T-cell (primary cell): ENCODE measurements at regions not wholly inside any gene's neighbourhood (a gene's known extent, or its start where the extent isn't known, plus 50 kb on each side); places are given as distances from the start of the nearest gene placed in this dataset.

ENCODE experiments used
- ATAC-seq, 4 experiments: fragments of 200-7000 bp in 3 of 4; fragments of 150-1000 bp in 1 of 4; cut with Tn5 transposase; replicated peaks in 1 of 4; 1 replicate in 3 of 4; 2 replicates in 1 of 4; pipeline ENCODE4 v1.10.0; 2021; ENCODE audit warnings: moderate library complexity in 3 of 4, mild to moderate bottlenecking in 2 of 4, moderate number of reproducible peaks in 1 of 4
- CTCF ChIA-PET, 2 donors: fragments of 300-600 bp; sonication (Branson Sonifier 250); formaldehyde crosslinking; loops; one replicate each; lab custom pipeline; 2022; ENCODE audit warnings: antibody characterized with exemption in 2 of 2; lab: Charles Lee
- POLR2A ChIA-PET, 2 donors: fragments of 300-600 bp; sonication (Branson Sonifier 250); formaldehyde crosslinking; loops; one replicate each; lab custom pipeline; 2022; ENCODE audit warnings: antibody characterized with exemption in 2 of 2; lab: Charles Lee
- DNase-seq, 35 experiments: peaks; one replicate each; pipeline versions ENCODE4 v3.0.0 to v3.0.0-alpha.2; 2013 to 2023
- H3K27ac ChIP-seq: one replicate; pipeline ENCODE4 v1.5.1; 2013; ENCODE audit warnings: low read length
- H3K27me3 ChIP-seq, 2 experiments: replicated peaks in 1 of 2; 1 replicate in 1 of 2; 2 replicates in 1 of 2; pipeline versions ENCODE4 v1.6.1 to v1.7.0; 2013; ENCODE audit warnings: low read length in 1 of 2, mixed read lengths in 1 of 2; ENCODE audit not compliant: control insufficient read depth in 2 of 2, insufficient read depth in 2 of 2; ENCODE audit errors: extremely low read depth in 1 of 2
- H3K36me3 ChIP-seq, 2 donors: 1 replicate in 1 of 2; 2 replicates in 1 of 2; pipeline versions ENCODE4 v1.6.1 to v1.7.0; 2013; ENCODE audit warnings: low read length in 1 of 2; ENCODE audit not compliant: control insufficient read depth in 2 of 2, insufficient read depth in 1 of 2; ENCODE audit errors: extremely low read depth in 1 of 2
- H3K4me1 ChIP-seq, 2 experiments: 1 replicate in 1 of 2; 2 replicates in 1 of 2; pipeline versions ENCODE4 v1.6.1 to v1.7.0; 2013; ENCODE audit warnings: low read length in 2 of 2, mixed read lengths in 1 of 2; ENCODE audit not compliant: insufficient read depth in 2 of 2, control insufficient read depth in 1 of 2; ENCODE audit errors: extremely low read depth in 1 of 2
- H3K4me3 ChIP-seq, 2 donors: 1 replicate in 1 of 2; 2 replicates in 1 of 2; pipeline versions ENCODE4 v1.5.1 to v1.7.0; 2013; ENCODE audit warnings: mild to moderate bottlenecking in 2 of 2, low read length in 1 of 2, moderate library complexity in 1 of 2; ENCODE audit not compliant: control insufficient read depth in 1 of 2; ENCODE audit errors: extremely low read depth in 1 of 2
- H3K9me3 ChIP-seq: 2 replicates; pipeline ENCODE4 v1.7.0; 2013
- H3K27ac Mint-ChIP-seq, 2 donors: one replicate each; pipeline ENCODE4 v1.8.0; 2020 to 2021; ENCODE audit warnings: mild to moderate bottlenecking in 2 of 2, mixed read lengths in 2 of 2
- H3K27me3 Mint-ChIP-seq, 2 donors: one replicate each; pipeline ENCODE4 v1.8.0; 2021 to 2022; ENCODE audit warnings: mixed read lengths in 2 of 2
- H3K36me3 Mint-ChIP-seq: one replicate; pipeline ENCODE4 v1.8.0; 2021; ENCODE audit warnings: mixed read lengths
- H3K4me1 Mint-ChIP-seq, 3 donors: one replicate each; pipeline ENCODE4 v1.8.0; 2020 to 2022; ENCODE audit warnings: mixed read lengths in 3 of 3, mild to moderate bottlenecking in 1 of 3
- H3K4me3 Mint-ChIP-seq, 3 donors: one replicate each; pipeline ENCODE4 v1.8.0; 2020 to 2022; ENCODE audit warnings: mild to moderate bottlenecking in 3 of 3, mixed read lengths in 3 of 3, moderate library complexity in 3 of 3
- H3K9me3 Mint-ChIP-seq, 3 donors: one replicate each; pipeline ENCODE4 v1.8.0; 2020 to 2022; ENCODE audit warnings: mixed read lengths in 3 of 3
- WGBS: methylation state at CpG from one replicate; pipeline ENCODE4 v1.1.5; 2013; ENCODE audit warnings: missing lambda C conversion rate; ENCODE audit not compliant: insufficient coverage; 5-methylcytosine and 5-hydroxymethylcytosine counted together

DNA sequence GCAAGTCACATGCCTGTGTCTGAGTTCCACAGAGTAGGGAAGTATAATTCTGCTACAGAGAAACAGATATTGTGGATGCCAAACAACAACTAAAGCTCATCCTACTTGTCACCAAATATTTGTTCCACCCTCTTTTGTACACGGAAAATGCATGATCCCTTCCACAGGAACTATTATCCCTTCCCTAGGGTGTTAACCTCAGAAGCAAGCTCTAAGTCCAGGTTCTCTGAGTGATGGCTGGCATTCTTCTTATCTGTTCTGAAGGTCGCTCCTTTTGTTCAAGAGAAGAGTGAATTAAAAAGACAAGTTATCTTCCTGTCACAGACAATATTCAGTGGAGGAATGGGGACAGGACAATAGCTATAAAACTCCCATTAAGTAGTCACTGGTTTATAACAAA lies 460.1 kb upstream of the GCFC2 start:
- WGBS: 60% methylated on average over 1 of the region's 2 CpGs
- Histone ChIP-seq H3K27me3 (no peaks in the 10 kb centered on the region), H3K27ac (no peak overlapping the region), H3K4me1 (no peaks in the 10 kb centered on the region), H3K4me3 (no peak overlapping the region), H3K9me3 (peaks cover 6% of the 10 kb centered on the region), H3K36me3 (no peaks in the 10 kb centered on the region)
- CTCF ChIA-PET: no interaction called here
- no peaks in the 10 kb centered on the region for H3K27me3 Mint-ChIP-seq
- no peak overlapping the region for H3K27ac Mint-ChIP-seq
- H3K4me1 Mint-ChIP-seq: no peaks in the 10 kb centered on the region
- no peak overlapping the region for H3K4me3 Mint-ChIP-seq
- H3K9me3 Mint-ChIP-seq: peaks cover 22 to 26% (median 24%) of the 10 kb centered on the region in 3 donors
- ATAC-seq (no peak), DNase-seq (no peak)
- POLR2A ChIA-PET: no interaction called here
- H3K36me3 Mint-ChIP-seq: no peaks in the 10 kb centered on the region

DNA sequence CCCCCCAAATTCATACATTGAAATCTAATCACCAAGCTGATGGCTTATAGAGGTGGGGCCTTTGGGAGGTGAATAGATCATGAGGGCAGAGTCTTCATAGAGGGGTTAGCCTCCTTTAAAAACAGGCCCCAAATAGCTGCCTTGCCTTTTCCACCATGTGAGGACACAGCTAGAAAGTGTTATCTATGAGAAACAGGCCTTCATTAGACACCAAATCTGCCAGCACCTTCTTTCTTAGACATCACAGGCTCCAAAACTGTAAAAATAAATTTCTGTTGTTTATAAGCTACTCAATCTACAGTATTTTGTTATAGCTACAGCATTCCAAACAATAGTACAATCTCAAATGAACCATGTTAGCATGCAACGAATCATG lies 459.3 kb upstream of the GCFC2 start:
- H3K4me3 Mint-ChIP-seq: no peak overlapping the region
- no peaks in the 10 kb centered on the region for H3K4me1 Mint-ChIP-seq
- no peaks in the 10 kb centered on the region for H3K36me3 Mint-ChIP-seq
- WGBS: no CpG with 5 or more reads among the region's 1 CpG
- H3K9me3 Mint-ChIP-seq: peaks cover 17 to 20% (median 18%) of the 10 kb centered on the region in 3 donors
- no peak for DNase-seq
- H3K9me3 ChIP-seq: peaks cover 3% of the 10 kb centered on the region
- H3K4me3 ChIP-seq: no peak overlapping the region
- ChIA-PET POLR2A (no interaction called here), CTCF (no interaction called here)
- no peaks in the 10 kb centered on the region for H3K4me1 ChIP-seq
- H3K27me3 Mint-ChIP-seq: no peaks in the 10 kb centered on the region
- H3K27ac Mint-ChIP-seq: no peak overlapping the region
- no peak overlapping the region for H3K27ac ChIP-seq
- no peaks in the 10 kb centered on the region for H3K36me3 ChIP-seq
- no peak for ATAC-seq
- H3K27me3 ChIP-seq: no peaks in the 10 kb centered on the region

DNA sequence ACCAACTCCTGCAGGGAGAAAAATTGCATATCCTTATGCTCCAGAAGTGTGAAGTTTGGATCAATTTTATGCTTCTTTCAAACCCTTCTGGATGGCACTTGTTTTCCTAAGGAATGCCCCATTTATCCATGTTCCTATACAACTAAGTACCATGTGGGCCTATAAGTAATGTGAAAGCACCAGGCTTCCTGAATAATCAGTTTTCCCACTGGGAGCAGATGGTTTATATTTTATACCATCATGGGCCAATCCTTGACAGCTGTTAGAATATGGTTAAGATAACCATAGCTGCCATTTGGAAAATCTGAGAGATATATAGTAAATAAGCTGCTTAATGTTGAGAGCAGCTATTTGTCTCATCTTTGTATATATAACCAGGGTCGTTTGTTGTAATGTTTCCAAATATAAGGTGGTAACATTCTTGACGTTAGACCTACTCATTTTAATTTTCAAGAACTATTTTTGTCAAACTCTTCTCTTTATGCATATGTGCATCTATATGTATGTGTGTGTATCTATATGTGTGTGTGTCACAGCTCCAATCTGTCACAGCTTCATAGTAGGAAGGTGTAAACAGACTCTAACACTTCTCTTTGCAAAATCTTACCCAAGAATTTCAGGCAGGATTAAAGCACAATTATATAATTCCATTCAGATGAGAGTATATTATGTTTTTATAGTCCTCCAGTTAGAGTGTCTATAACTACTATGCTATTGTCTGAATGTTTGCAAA lies 458.7 kb upstream of the GCFC2 start:
- CTCF ChIA-PET: no interaction called here
- Histone ChIP-seq H3K36me3 (no peaks in the 10 kb centered on the region), H3K9me3 (peaks cover under 1% of the 10 kb centered on the region), H3K4me3 (no peak overlapping the region), H3K27me3 (no peaks in the 10 kb centered on the region), H3K4me1 (no peaks in the 10 kb centered on the region), H3K27ac (no peak overlapping the region)
- Mint-ChIP-seq H3K4me3 (no peak overlapping the region), H3K9me3 (peaks cover 14 to 16% (median 14%) of the 10 kb centered on the region in 3 donors), H3K27me3 (no peaks in the 10 kb centered on the region), H3K36me3 (no peaks in the 10 kb centered on the region), H3K4me1 (no peaks in the 10 kb centered on the region), H3K27ac (no peak overlapping the region)
- DNase-seq (no peak), ATAC-seq (no peak)
- WGBS: no CpG with 5 or more reads among the region's 2 CpGs
- POLR2A ChIA-PET: no interaction called here

DNA sequence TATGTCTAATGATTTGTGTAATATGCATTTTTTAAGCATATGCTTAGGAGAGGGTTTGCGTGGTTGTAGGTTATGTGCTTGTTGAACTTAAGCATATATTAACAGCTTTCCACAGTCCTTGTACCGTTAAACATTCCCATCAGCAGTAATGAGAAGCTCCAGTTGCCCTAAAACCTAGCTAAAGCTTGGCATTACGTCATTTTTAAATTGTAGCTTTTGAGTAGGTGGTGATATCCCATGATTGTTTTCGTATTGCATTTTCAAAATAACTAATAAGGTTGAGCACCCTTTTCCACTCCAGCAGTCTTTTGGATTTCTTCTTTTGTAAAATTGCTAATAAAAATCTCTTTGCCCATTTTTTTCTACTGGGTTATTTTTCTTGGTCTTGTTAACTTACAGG lies 453.1 kb upstream of the GCFC2 start:
- H3K4me1 Mint-ChIP-seq: no peaks in the 10 kb centered on the region
- H3K9me3 Mint-ChIP-seq: peaks cover 0 to 16% (median 10%) of the 10 kb centered on the region in 3 donors
- no peak overlapping the region for H3K27ac ChIP-seq
- H3K27me3 ChIP-seq: no peaks in the 10 kb centered on the region
- CTCF ChIA-PET: no interaction called here
- no peak overlapping the region for H3K27ac Mint-ChIP-seq
- no peak for ATAC-seq
- no peak overlapping the region for H3K4me3 ChIP-seq
- H3K36me3 ChIP-seq: no peaks in the 10 kb centered on the region
- no CpG with 5 or more reads among the region's 4 CpGs for WGBS
- DNase-seq: no peak
- H3K36me3 Mint-ChIP-seq: no peaks in the 10 kb centered on the region
- no peaks in the 10 kb centered on the region for H3K27me3 Mint-ChIP-seq
- no peaks in the 10 kb centered on the region for H3K4me1 ChIP-seq
- H3K9me3 ChIP-seq: no peaks in the 10 kb centered on the region
- POLR2A ChIA-PET: no interaction called here
- no peak overlapping the region for H3K4me3 Mint-ChIP-seq

DNA sequence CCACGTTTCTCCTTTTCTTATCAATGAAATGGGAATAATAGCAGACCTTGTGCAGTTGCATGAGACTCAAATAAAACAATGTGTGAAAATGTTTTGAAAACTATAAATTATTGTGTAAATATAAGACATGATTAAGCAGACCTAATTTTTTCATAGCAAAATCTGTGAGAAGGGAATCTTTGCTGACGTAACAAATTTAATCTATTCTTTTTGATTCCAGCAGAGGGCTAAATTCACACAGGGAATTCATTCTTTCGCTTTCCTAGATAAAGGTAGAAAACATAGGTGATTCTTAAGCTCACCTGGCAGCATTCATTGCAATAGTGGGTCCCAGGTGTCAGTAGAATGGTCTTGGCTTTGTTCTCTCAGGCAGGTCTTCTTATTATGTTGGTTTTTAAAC lies 450.0 kb upstream of the GCFC2 start:
- no peak overlapping the region for H3K27ac ChIP-seq
- no peaks in the 10 kb centered on the region for H3K36me3 ChIP-seq
- H3K4me1 ChIP-seq: no peaks in the 10 kb centered on the region
- peaks cover 0 to 13% (median 10%) of the 10 kb centered on the region in 3 donors for H3K9me3 Mint-ChIP-seq
- H3K27me3 Mint-ChIP-seq: no peaks in the 10 kb centered on the region
- H3K27me3 ChIP-seq: no peaks in the 10 kb centered on the region
- no peak overlapping the region for H3K4me3 Mint-ChIP-seq
- H3K4me1 Mint-ChIP-seq: no peaks in the 10 kb centered on the region
- ChIA-PET CTCF (no interaction called here), POLR2A (no interaction called here)
- no peak for DNase-seq
- no peaks in the 10 kb centered on the region for H3K36me3 Mint-ChIP-seq
- no peaks in the 10 kb centered on the region for H3K9me3 ChIP-seq
- H3K4me3 ChIP-seq: no peak overlapping the region
- H3K27ac Mint-ChIP-seq: no peak overlapping the region
- no peak for ATAC-seq
- WGBS: no CpG with 5 or more reads among the region's 3 CpGs

DNA sequence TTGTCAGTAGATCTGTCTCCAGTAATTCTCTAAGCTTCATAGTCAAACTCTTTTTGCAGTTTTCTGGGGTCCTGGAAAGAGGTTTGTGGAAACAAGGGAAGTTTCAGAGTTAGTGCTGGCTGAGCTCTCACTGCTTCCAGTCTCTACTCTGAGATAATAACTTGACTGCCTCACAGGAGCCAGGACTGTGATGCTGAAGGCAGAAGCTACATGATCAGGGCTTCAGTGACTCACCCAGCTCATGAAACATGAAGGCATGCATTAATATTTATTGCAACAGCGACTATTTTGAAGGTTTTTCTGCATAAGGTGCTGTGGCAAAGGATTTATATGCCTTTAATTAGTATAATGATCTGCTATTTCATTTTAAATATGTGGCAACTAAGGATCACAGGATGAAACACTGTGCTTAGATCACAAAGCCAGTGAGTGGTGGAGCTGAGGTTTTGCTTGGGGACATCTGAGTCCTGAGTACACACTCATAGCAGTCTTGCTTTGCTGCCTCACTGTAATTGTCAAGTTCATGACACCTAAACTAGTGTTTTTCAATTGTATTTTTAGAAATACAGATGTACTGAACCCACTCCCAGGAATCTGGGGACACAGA lies 448.4 kb upstream of the GCFC2 start:
- Histone ChIP-seq H3K27me3 (no peaks in the 10 kb centered on the region), H3K4me3 (no peak overlapping the region), H3K36me3 (no peaks in the 10 kb centered on the region), H3K4me1 (no peaks in the 10 kb centered on the region), H3K9me3 (no peaks in the 10 kb centered on the region), H3K27ac (no peak overlapping the region)
- no peak overlapping the region for H3K27ac Mint-ChIP-seq
- ChIA-PET CTCF (no interaction called here), POLR2A (no interaction called here)
- ATAC-seq (no peak), DNase-seq (no peak)
- peaks cover 0 to 13% (median 10%) of the 10 kb centered on the region in 3 donors for H3K9me3 Mint-ChIP-seq
- no peaks in the 10 kb centered on the region for H3K36me3 Mint-ChIP-seq
- H3K4me3 Mint-ChIP-seq: no peak overlapping the region
- H3K27me3 Mint-ChIP-seq: no peaks in the 10 kb centered on the region
- no peaks in the 10 kb centered on the region for H3K4me1 Mint-ChIP-seq
- WGBS: no CpG with 5 or more reads among the region's 1 CpG
